ENCODE measurements at regions not wholly inside any gene's neighbourhood (a gene's known extent, or its start where the extent isn't known, plus 50 kb on each side); places are given as distances from the start of the nearest gene placed in this dataset.

- TF ChIP-seq ISL1 (CRISPR knock-in tag; IDR thresholded peaks at IDR 0.05): no peak
- no peak for TF ChIP-seq RARB (CRISPR knock-in tag; IDR thresholded peaks at IDR 0.05)
Observed at GRCh38 chr13:60981407-60981806, 434.2 kb downstream of the PCDH20 start.

All from SK-N-SH treated with all-trans-retinoic acid at 6 μM for 48 hours (cell line).